H1 (cell line): ENCODE measurements at regions not wholly inside any gene's neighbourhood (a gene's known extent, or its start where the extent isn't known, plus 50 kb on each side); places are given as distances from the start of the nearest gene placed in this dataset.

Experiments
- EP300 ChIP-seq, 2 experiments: IDR thresholded peaks; 1 replicate in 1 of 2; 2 replicates in 1 of 2; pipeline ENCODE4 v1.6.1; 2011 to 2012; ENCODE audit warnings: low read depth in 2 of 2, low read length in 2 of 2, mild to moderate bottlenecking in 2 of 2, borderline replicate concordance in 1 of 2, inconsistent platforms in 1 of 2, moderate library complexity in 1 of 2
- FOSL1 ChIP-seq: IDR thresholded peaks from 2 replicates; pipeline ENCODE4 v1.6.1; 2011; ENCODE audit warnings: mild to moderate bottlenecking, low read depth, low read length, moderate library complexity; ENCODE audit not compliant: insufficient read depth
- GABPA ChIP-seq: IDR thresholded peaks from 2 replicates; pipeline ENCODE4 v1.6.1; 2011; ENCODE audit warnings: mild to moderate bottlenecking, low read length, moderate library complexity, borderline replicate concordance; ENCODE audit not compliant: insufficient read depth

DNA sequence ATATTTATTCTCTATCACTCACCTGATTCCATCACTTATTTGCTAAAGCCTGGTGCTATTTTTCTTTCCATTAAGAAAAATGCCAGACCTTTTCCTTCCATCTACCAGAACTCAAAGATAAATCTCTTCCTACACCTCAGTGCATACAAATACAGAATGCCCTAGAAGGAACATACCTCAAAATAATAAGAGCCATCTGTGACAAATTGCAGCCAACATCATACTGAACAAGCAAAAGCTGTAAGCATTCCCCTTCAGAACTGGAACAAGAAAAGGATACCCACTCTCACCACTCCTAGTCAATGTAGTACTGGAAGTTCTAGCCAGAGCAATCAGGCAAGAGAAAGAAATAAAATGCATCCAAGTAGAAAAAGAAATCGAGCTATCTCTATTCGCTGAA, 315.9 kb upstream of the UBE2E3 start (continued):
- TF ChIP-seq FOSL1 = no peak
- no peak for TF ChIP-seq GABPA
- TF ChIP-seq EP300 (IDR thresholded peaks at IDR 0.05; ENCODE audit: borderline replicate concordance in 1 of 2, low read depth in 2 of 2, low read length in 2 of 2) = no peak
- TF ChIP-seq, all 59 proteins: peak for 0
